Upper lobe of left lung (tissue), 4 donors: ENCODE measurements at regions not wholly inside any gene's neighbourhood (a gene's known extent, or its start where the extent isn't known, plus 50 kb on each side); places are given as distances from the start of the nearest gene placed in this dataset.

ENCODE experiments used
- EP300 ChIP-seq, 4 donors: sonication (generic); formaldehyde crosslinking; IDR thresholded peaks; one replicate each; pipeline ENCODE4 v1.5.1; 2017; ENCODE audit warnings: antibody characterized with exemption in 4 of 4, control low read depth in 2 of 4
- POLR2A ChIP-seq, 4 donors: fragments of 450-650 bp; IDR thresholded peaks; one replicate each; pipeline ENCODE4 v1.5.1; 2016 to 2017; ENCODE audit warnings: antibody characterized with exemption in 4 of 4, mild to moderate bottlenecking in 2 of 4
- POLR2AphosphoS5 ChIP-seq, 2 donors: sonication (generic); formaldehyde crosslinking; IDR thresholded peaks; one replicate each; pipeline ENCODE4 v1.5.1; 2017; ENCODE audit warnings: antibody characterized with exemption in 2 of 2
- TF ChIP-seq, protein P1 (sequence below), 6 experiments: fragments of 450-650 bp in 4 of 6; fragments of 200-600 bp in 2 of 6; sonication (generic) in 2 of 6; IDR thresholded peaks; one replicate each; pipeline ENCODE4 v1.5.1; 2016 to 2019; ENCODE audit warnings: antibody characterized with exemption in 6 of 6

DNA sequence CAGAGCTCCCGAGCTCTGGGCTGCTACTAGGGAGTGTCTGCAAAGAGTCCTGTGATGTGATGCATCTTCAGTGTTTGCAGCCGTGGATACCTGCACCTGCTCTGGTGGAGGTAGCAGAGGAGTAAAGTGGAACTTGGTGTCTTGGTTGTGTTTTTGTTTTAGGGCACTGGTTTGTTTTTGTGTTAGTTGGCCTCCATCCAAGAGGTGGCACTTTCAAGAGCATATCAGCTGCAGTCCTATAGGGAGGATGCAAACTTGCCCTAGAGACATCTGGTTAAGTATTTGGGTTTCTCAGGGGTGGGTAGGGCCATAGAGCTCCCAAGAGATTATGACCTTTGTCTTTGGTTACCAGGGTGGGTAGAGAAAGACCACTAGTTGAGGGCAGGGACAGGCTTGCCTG, 1249.0 kb upstream of the FAM98A start:
- TF ChIP-seq EP300 (IDR thresholded peaks at IDR 0.05) (no peak), POLR2AphosphoS5 (IDR thresholded peaks at IDR 0.05) (no peak), POLR2A (IDR thresholded peaks at IDR 0.05) (no peak)
- TF ChIP-seq, protein P1, sequence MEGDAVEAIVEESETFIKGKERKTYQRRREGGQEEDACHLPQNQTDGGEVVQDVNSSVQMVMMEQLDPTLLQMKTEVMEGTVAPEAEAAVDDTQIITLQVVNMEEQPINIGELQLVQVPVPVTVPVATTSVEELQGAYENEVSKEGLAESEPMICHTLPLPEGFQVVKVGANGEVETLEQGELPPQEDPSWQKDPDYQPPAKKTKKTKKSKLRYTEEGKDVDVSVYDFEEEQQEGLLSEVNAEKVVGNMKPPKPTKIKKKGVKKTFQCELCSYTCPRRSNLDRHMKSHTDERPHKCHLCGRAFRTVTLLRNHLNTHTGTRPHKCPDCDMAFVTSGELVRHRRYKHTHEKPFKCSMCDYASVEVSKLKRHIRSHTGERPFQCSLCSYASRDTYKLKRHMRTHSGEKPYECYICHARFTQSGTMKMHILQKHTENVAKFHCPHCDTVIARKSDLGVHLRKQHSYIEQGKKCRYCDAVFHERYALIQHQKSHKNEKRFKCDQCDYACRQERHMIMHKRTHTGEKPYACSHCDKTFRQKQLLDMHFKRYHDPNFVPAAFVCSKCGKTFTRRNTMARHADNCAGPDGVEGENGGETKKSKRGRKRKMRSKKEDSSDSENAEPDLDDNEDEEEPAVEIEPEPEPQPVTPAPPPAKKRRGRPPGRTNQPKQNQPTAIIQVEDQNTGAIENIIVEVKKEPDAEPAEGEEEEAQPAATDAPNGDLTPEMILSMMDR (IDR thresholded peaks at IDR 0.05) = no peak
